ENCODE measurements at regions not wholly inside any gene's neighbourhood (a gene's known extent, or its start where the extent isn't known, plus 50 kb on each side); places are given as distances from the start of the nearest gene placed in this dataset.

- no peaks in the 10 kb centered on the region; a peak in 1 of 7 replicates for H3K36me3 Mint-ChIP-seq (ENCODE audit: insufficient read depth in 1 of 3, low read depth in 3 of 3)
- H4K8ac ChIP-seq (replicated peaks; ENCODE audit: insufficient read length, low read depth, low read length), result no peak overlapping the region
- no peak overlapping the region for H3K56ac ChIP-seq (ENCODE audit: insufficient read length, low read depth, low read length)
- H3K14ac ChIP-seq (ENCODE audit: insufficient read depth, low read length), result no peak overlapping the region
- H2BK20ac ChIP-seq (ENCODE audit: low read depth, low read length, poor library complexity, severe bottlenecking), result no peak overlapping the region
- no peaks in the 10 kb centered on the region for H3K27me3 ChIP-seq (ENCODE audit: insufficient read depth, low read length)
- H2BK120ac ChIP-seq (ENCODE audit: low read depth, low read length, poor library complexity, severe bottlenecking), result no peak overlapping the region
- H3K79me1 ChIP-seq (ENCODE audit: insufficient read depth, low read depth, low read length, poor library complexity, severe bottlenecking), result no peaks in the 10 kb centered on the region
- H3K9me3 Mint-ChIP-seq, result no peaks in the 10 kb centered on the region
- no peaks in the 10 kb centered on the region for H3K4me1 ChIP-seq (ENCODE audit: insufficient read depth, low read length)
- no peak overlapping the region for H3K23ac ChIP-seq (ENCODE audit: insufficient read length, low read depth, low read length)
- H3K27ac Mint-ChIP-seq, result no peak overlapping the region
- H3K4me1 Mint-ChIP-seq, result 0 out of 4 replicates have a peak, but pooled peaks cover 0 to 3% of the 10 kb centered on the region in 2 experiments
- H2AFZ ChIP-seq (ENCODE audit: low read length), result no peak overlapping the region
- no peaks in the 10 kb centered on the region for H3K9me3 ChIP-seq (ENCODE audit: control insufficient read depth, low read depth, low read length)
- no peak overlapping the region for H3K27ac ChIP-seq (ENCODE audit: insufficient read length, low read depth, low read length)
- H3K79me2 ChIP-seq (ENCODE audit: insufficient read depth, low read length), result no peaks in the 10 kb centered on the region
- TF ChIP-seq CTCF (conservative IDR thresholded peaks at IDR 0.05), result no peak
- H3K23me2 ChIP-seq (ENCODE audit: insufficient read length, low read depth, low read length, poor library complexity, severe bottlenecking), result no peaks in the 10 kb centered on the region
- no peak overlapping the region for H2AK5ac ChIP-seq (ENCODE audit: insufficient read length, low read length)
- no peak overlapping the region for H4K91ac ChIP-seq (ENCODE audit: insufficient read length, low read depth, low read length)
- no peak for DNase-seq
- H3K18ac ChIP-seq (ENCODE audit: insufficient read length, low read depth, low read length), result no peak overlapping the region
- H4K5ac ChIP-seq (ENCODE audit: insufficient read length, low read depth, low read length), result no peak overlapping the region
- H3K27me3 Mint-ChIP-seq (ENCODE audit: low read depth), result peaks cover 7% of the 10 kb centered on the region
- H4K20me1 ChIP-seq (ENCODE audit: control insufficient read depth, insufficient read depth, insufficient read length), result no peaks in the 10 kb centered on the region
- H3T11ph ChIP-seq (ENCODE audit: low read length), result no peak overlapping the region
- no peak overlapping the region for H3K4me2 ChIP-seq (ENCODE audit: insufficient read depth, insufficient read length, low read length)
- H2BK5ac ChIP-seq (ENCODE audit: insufficient read length, low read length), result no peak overlapping the region
- WGBS (ENCODE audit: extremely low coverage, insufficient read length, low lambda C conversion rate), result no CpG with 5 or more reads among the region's 7 CpGs
- no peak overlapping the region for H2BK15ac ChIP-seq (ENCODE audit: low read depth, low read length)
- no peak overlapping the region for H2BK12ac ChIP-seq (ENCODE audit: insufficient read length, low read depth, low read length)
- no peak overlapping the region for H3K9ac ChIP-seq (ENCODE audit: extremely low read depth, insufficient read length, low read length)
- H3K4me3 Mint-ChIP-seq, result no peak overlapping the region
- no peak overlapping the region for H3K4ac ChIP-seq (ENCODE audit: low read depth, low read length)
These were observed 77.2 kb upstream of the CHST15 start for GRCh38 chr10:124170631-124171030.
